T47D (cell line): ENCODE measurements at regions not wholly inside any gene's neighbourhood (a gene's known extent, or its start where the extent isn't known, plus 50 kb on each side); places are given as distances from the start of the nearest gene placed in this dataset.

ENCODE experiments used
- DNase-seq, 2 experiments: peaks; one replicate each; pipeline versions ENCODE4 v3.0.0 to v3.0.0-alpha.2; 2011 to 2012; ENCODE audit warnings: low read depth in 1 of 2, low spot score in 1 of 2
- JUND ChIP-seq: IDR thresholded peaks from 2 replicates; pipeline ENCODE4 v1.6.1; 2012; ENCODE audit warnings: low read depth
- in situ Hi-C: cut with HindIII; loops from 2 replicates; pipeline ENCODE4 v1.10.0; 2016; ENCODE audit warnings: low sequenced_read_pairs, low pct_unique_long_range_greater_than_20kb

DNA sequence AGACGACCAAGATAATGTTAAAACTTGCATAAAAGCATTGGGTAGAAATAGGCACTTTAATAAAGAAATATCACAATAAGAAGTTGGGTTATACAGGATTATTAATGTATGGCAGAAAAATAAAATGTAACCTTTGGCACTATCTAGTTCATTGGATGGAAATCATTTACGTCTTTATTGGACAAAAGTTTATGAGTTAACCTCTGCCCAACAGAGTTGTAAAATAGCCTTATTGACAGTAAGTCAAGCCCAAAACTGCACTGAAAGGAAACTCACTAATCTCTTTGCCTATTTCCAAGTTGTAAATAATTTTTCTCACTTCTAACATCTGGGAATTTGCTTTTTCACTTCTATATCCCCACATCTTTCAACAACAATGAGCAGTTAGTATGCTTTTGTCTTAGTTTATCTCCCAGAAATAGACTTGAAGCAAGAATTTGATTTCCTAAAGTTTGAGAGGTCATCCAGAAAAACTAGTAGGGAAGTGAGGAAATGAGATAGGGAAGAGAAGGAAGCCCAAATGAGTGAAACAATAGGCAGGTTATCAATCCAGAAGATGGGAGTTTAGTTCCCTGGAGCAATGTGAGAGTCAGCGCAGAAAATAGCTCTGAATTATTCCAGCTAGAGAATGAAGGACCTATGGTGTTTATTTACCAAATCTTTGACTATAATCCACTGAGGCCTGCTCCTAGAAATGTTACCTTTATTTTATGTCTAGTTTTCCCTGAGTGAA, 434.8 kb downstream of the CCER1 start:
- no peak for TF ChIP-seq JUND
- DNase-seq: no peak
- in situ Hi-C loops: no loop called here

DNA sequence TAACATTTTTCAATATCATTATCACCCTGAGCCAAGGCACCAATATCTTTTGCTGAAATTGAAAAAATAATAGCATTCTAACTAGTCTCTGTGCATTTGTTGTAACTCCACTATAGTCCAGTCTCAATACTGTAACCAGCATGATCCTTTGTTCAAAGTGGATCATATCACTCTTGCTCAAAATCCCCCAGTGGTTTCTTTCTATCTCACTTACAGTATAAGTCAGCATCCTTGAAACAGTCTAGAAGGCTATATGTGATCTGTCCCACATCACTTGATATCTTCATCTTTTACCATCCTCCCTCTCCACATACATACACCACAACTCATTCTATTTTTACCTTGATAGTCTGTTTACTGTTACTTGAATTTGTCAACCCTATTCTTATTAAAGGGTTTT, 435.7 kb downstream of the CCER1 start:
- TF ChIP-seq JUND: no peak
- in situ Hi-C loops: no loop called here
- no peak for DNase-seq

DNA sequence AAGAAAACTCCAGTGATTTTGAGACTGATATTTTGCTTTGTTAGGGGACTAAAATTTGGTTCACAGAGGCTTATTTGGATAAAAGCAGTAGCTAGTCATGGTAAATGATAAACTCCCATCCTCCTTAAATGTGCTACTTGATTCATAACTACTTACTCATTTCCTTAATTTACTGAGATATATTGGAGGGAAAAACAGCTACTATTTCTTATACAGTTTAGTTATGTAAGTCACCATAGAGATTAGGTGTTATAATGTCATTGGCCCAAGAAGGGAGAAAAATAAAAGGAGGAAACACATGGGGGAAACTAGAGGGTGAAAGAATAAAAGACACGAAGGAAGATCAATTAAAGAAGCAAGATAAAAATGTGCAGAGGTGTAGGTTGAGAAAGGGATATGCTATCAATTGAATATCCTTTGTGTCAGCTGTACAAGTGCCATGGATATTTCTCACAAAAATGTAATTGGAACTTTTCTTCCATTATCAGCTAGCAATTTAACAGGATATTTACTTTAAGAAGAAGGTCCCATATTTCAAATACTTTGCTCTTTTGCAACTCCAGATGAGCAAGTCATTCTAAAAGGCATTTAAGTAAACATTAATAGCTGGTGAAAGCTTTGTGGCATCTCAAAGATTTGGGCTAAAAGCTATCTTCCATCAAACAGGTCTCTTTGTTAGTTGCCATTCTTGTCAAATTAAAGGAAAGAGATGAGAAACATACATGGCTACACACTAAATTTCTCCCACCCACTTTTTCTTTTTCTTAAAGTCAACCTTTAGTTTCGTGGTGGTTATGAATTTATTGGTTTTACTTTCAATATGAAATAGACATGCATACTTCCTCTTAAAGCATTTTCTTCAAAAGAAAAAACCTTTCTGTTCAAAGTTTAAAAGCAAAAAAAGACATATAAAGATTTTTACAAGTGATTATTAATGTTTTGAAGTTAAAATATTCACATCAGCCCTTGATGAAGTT, 439.5 kb downstream of the CCER1 start:
- no peak for DNase-seq
- no peak for TF ChIP-seq JUND
- in situ Hi-C loops: no loop called here

DNA sequence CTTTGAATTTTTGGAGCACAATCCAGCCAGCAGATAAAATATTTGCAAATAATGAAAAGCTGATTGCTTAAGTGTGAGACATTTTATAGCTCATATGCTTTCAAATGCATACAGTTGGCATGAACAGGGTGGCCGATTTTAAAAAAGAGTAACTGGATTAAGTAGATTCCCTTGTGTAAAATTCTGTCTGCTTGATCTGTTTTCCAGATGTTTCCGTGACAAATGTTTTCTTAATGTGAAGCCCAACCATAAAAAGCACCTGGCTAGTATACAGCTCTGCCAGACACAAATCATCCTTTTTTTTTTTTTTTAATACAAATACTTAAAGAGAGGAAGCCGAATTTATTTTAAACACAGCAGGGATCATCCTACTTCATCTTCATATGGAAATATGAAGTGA, 440.7 kb downstream of the CCER1 start:
- DNase-seq: no peak
- TF ChIP-seq JUND: no peak
- in situ Hi-C loops: no loop called here

DNA sequence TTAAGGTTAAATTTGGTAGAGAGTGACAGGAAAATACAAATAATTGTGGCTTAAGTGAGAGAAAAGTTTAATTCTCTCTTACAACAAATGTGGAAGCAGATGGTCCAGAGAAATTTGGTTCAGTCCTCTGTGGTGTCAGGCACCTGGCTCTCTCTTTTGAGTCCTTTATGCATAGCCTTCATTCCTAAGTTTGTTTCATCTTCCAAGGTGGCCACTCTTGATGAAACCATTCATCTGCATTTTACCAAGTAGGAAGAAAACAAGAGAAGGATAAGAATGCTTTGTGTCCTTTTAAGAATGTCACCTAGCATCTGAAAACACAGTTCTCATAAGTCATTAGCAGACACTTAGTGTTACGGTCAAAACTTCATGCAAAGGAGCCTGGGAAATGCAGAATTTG, 442.5 kb downstream of the CCER1 start:
- DNase-seq: no peak
- no peak for TF ChIP-seq JUND
- in situ Hi-C loops: no loop called here

DNA sequence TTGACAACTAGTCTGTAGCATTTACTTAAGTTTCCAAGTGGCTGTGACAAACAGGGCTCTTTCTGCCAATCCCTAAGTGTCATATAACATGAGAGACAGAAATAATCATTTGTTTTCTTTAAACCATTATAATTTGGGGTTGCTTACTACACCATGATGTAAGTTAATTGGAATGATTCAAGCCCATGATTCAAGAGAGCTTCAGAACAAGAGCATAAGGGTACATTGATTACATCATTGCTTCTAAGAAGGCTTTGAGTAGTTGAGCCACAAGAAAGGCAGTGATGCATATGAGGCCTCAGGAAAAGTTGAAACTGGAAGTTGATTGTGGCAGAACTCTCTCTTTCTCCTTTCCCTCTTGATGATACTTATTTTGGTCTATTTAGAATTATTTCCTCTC, 444.0 kb downstream of the CCER1 start:
- TF ChIP-seq JUND: no peak
- DNase-seq: no peak
- in situ Hi-C loops: no loop called here

DNA sequence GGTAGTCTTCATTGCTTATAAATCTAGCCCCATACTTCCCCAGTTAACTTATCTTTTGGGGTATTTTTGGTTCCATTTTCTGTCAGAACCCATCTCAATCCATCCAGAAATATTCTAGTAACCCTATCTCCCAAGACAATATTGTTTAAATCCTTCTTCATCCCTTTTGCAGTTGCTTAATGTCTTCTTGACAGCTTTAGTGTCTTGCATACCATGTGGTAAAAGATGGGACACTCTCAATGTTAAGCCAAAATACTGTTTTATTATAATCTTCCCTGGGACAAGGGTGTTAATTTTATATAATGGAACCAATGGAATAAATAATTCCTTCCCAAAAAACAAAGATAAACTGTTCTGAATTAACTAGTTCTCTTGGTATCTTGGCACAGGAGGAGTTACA, 450.2 kb downstream of the CCER1 start:
- DNase-seq: no peak
- TF ChIP-seq JUND: no peak
- in situ Hi-C loops: no loop called here

DNA sequence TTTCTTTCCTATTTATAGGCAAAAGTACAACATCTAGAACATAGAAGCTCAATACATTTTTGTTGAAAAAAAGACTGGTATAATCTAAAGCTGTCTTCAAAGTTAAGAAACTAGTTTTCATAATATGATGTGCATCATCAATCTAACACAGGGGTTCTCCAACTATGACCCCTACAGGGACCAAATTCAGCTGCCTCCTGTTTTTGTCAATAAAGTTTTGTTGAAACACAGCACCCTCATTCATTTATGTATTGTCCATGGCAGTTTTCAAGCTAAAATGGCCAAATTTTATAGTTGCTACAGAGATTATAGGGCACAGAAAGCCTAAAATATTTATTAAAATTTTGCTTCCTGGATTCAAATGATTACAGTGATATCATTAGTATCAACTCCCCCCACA, 452.9 kb downstream of the CCER1 start:
- no peak for TF ChIP-seq JUND
- no peak for DNase-seq
- in situ Hi-C loops: no loop called here

DNA sequence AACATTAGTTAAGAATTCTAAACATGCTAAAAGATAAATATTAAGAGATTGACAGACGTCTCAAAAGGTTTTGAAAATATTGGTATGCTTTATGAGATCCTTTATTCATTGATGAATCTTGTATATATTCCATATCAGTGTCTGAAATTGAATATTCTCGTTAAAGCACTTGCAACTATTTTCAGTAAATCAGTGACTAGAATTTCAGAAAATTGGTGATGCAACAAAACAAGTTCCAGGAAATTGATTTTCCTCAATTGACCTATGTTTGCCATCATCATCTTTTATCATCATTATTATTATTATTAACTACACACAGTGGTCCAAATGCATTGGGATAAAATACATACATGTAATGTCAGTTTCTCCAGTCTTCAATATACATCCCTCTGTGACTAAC, 453.6 kb downstream of the CCER1 start:
- in situ Hi-C loops: no loop called here
- no peak for DNase-seq
- no peak for TF ChIP-seq JUND

DNA sequence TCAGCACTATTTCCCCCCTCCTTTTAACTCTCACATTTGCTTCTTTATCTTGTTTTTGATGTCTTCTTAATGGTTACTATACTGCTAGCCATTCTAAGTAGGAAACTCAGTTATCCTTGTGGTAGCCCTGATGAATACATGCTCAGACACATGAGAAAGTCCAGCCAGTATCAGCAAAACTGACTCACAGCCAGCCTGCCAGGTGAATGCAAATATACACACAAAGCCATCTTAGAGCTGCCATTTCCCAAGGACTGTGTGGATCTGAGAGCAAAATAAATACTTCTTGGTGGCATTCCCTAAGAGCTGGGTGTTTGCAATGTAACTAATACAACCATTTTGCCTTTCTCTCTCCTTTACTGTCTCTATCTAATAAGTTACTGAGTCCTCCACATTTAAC, 455.2 kb downstream of the CCER1 start:
- no peak for DNase-seq
- no peak for TF ChIP-seq JUND
- in situ Hi-C loops: no loop called here

DNA sequence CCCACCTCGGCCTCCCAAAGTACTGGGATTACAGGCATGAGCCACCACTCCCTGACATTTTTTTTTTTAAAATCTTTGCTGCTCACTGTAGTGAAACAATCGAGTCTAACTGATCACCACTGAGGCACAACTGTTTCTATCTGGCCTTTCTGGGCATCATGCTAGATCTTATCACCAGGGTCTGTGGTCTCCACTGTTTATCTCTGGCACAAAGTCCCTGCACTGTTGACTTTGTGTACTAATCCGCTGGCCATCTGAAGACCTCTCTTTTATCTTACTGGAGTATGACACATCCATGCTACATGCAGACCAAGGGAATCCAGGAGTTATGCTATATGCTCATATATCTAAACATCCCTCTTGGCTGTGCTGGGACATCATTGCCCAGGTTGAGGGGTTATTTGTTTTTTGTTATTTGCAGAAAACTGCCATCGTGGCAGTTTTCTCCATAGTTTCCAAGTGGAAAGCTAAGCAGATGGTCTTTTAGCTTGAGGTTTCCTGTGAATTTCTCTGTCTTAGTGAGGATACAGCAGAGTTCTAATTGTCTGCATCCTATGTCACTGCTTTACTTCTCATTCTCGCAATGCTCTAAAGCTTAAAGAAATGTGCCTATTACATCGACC, 456.9 kb downstream of the CCER1 start:
- TF ChIP-seq JUND: no peak
- DNase-seq: no peak
- in situ Hi-C loops: no loop called here

DNA sequence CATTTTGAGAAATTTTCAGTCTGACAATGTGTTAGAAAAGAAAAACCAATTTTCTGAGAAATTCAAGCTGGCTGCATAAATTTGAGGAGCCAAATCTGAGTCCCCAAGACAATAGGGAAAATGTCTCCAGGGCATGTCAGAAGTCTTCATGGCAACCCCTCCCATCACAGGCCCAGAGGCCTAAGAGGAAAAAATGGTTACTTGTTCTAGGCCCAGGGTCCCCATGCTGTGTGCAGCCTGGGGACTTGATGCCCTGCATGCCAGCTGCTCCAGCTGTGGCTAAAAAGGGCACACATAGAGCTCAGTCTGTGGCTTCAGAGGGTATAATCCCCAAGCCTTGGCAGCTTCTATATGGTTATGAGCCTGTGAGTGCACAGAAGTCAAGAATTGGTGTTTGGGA, 464.6 kb downstream of the CCER1 start:
- no peak for DNase-seq
- TF ChIP-seq JUND: no peak
- in situ Hi-C loops: no loop called here

DNA sequence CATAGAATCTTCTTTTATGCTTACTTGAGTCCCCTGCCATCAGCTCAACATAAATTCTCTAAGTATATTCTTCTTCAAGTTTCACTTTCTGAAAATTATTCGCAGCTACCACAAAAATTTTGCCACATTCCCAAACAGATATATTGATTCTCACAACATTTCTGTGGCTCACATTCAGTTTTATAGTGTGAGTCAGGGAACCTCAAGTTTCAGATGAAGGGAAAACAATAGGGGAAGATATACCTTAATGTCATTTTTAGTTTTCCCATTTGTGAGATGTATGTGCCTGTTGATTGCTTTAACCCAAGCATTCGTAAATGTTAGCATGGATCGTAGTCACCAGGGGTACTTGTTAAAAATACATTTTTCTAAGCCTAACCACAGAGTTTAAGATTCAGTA, 465.8 kb downstream of the CCER1 start:
- TF ChIP-seq JUND: no peak
- in situ Hi-C loops: no loop called here
- no peak for DNase-seq
